Activated T-helper 1 cell treated with anti-CD3 and anti-CD28 coated beads, Interleukin-12 subunit alpha, Interleukin-12 subunit beta, Interleukin-2, Interleukin-4 antibody, amounts not matched to agents 30 ng/mL and 10 ng/mL and 1 ng/mL, durations not matched to agents 14 hours and 24 hours and 36 hours (primary cell): ENCODE measurements at regions not wholly inside any gene's neighbourhood (a gene's known extent, or its start where the extent isn't known, plus 50 kb on each side); places are given as distances from the start of the nearest gene placed in this dataset.
"Not testable (repeated sequence)": the region's sequence is repeated elsewhere in the genome, so short reads cannot be mapped to it uniquely, and the experiment has no call there.

Experiments used
- DNase-seq: peaks from one replicate; pipeline ENCODE4 v3.0.0; 2021; ENCODE audit warnings: low spot score
- H3K27ac Mint-ChIP-seq: one replicate; pipeline ENCODE4 v1.8.0; 2021; ENCODE audit warnings: mild to moderate bottlenecking, mixed read lengths
- H3K27me3 Mint-ChIP-seq: one replicate; pipeline ENCODE4 v1.8.0; 2022; ENCODE audit warnings: mild to moderate bottlenecking, moderate library complexity, mixed read lengths; ENCODE audit not compliant: insufficient read depth
- H3K36me3 Mint-ChIP-seq: one replicate; pipeline ENCODE4 v1.8.0; 2021; ENCODE audit warnings: low read depth, mixed read lengths
- H3K4me1 Mint-ChIP-seq: one replicate; pipeline ENCODE4 v1.8.0; 2021; ENCODE audit warnings: low read depth, mixed read lengths
- H3K4me3 Mint-ChIP-seq: one replicate; pipeline ENCODE4 v1.8.0; 2021; ENCODE audit warnings: mild to moderate bottlenecking, moderate library complexity, mixed read lengths
- H3K9me3 Mint-ChIP-seq: one replicate; pipeline ENCODE4 v1.8.0; 2021; ENCODE audit warnings: mixed read lengths
- intact Hi-C: fragments of 100-400 bp; cut with micrococcal nuclease; formaldehyde crosslinking; loops from one replicate; pipeline ENCODE4 v1.15.1; 2024

DNA sequence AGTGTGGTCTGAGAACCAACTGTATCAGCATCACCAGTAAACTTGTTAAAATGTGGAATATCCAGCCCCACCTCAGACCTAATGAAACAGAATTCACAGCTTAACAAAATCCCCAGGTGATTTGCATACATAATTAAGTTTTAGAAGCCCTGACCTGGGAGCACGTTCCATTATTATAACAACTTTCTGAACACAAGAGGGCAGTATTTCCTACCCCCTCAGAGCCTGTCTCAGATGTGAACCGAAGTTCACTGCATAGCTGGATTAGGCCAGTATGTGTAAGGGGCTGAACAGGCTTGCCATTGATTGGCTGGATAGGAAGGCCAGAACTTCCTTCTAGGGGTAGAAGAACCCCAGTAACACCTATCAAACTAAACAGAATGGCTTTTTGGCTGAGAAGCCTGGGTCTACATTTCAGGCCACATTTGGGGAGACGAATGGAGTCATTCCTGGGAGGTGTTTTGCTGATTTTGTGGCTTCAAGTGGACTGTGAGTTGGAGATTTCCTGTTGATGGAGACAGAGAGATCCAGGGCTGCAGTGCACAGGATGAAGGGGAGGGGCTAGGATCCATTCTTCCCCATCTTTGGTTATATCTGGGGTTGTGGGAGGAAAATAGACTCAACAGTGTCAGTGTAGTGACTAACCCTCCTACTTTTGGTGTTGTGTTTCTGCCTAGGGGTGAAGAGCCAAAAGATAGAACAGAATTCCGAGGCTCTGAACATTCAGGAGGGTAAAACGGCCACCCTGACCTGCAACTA lies 94.7 kb upstream of the OR4E1 start:
- Mint-ChIP-seq H3K9me3 (no peaks in the 10 kb centered on the region), H3K27me3 (peaks cover 9% of the 10 kb centered on the region), H3K4me1 (peaks cover 12% of the 10 kb centered on the region), H3K27ac (peak overlapping the region; percentile 73), H3K4me3 (peak overlapping the region; percentile 75), H3K36me3 (no peaks in the 10 kb centered on the region)
- intact Hi-C loops = loop anchor here (5.0 kb wide), 1 partner anchor 59 kb away; no protein-coding TSS in a partner anchor
- peak; percentile 12 for DNase-seq

- H3K9me3 Mint-ChIP-seq, H3K27ac Mint-ChIP-seq, H3K4me3 Mint-ChIP-seq, H3K4me1 Mint-ChIP-seq, H3K36me3 Mint-ChIP-seq, intact Hi-C loops, DNase-seq: not testable (repeated sequence)
- H3K27me3 Mint-ChIP-seq = peaks cover 26% of the 10 kb centered on the region
These were observed 86.7 kb upstream of the OR4E1 start for GRCh38 chr14:21760360-21760759.

DNA sequence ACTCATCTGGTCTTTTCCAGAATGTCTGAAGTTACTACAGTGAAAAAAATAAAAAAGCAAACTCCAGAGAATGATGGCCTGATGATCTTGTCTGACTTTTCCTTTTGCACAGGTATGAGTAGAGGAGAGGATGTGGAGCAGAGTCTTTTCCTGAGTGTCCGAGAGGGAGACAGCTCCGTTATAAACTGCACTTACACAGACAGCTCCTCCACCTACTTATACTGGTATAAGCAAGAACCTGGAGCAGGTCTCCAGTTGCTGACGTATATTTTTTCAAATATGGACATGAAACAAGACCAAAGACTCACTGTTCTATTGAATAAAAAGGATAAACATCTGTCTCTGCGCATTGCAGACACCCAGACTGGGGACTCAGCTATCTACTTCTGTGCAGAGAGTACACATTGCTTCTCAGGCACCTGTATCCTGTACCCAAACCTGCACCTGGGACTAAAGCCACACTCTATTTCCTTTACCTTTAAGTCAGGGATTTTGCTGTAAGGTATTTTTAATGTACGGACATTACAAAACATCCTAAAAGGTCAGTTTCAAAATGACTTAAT lies 75.8 kb upstream of the OR4E1 start:
- peaks cover 8% of the 10 kb centered on the region for H3K4me1 Mint-ChIP-seq
- H3K36me3 Mint-ChIP-seq = no peaks in the 10 kb centered on the region
- H3K27me3 Mint-ChIP-seq = peaks cover 25% of the 10 kb centered on the region
- intact Hi-C loops = loop anchor here (5.0 kb wide), 1 partner anchor 808 kb away; no protein-coding TSS in a partner anchor
- peak overlapping the region; percentile 11 for H3K27ac Mint-ChIP-seq
- H3K9me3 Mint-ChIP-seq = no peaks in the 10 kb centered on the region
- no peak for DNase-seq
- peak overlapping the region; percentile 67 for H3K4me3 Mint-ChIP-seq

- peak; percentile 28 for DNase-seq
- H3K27me3 Mint-ChIP-seq = peaks cover 25% of the 10 kb centered on the region
- peak overlapping the region; percentile 67 for H3K4me3 Mint-ChIP-seq
- H3K27ac Mint-ChIP-seq = peak overlapping the region; percentile 11
- H3K36me3 Mint-ChIP-seq = no peaks in the 10 kb centered on the region
- no peaks in the 10 kb centered on the region for H3K9me3 Mint-ChIP-seq
- H3K4me1 Mint-ChIP-seq = peaks cover 8% of the 10 kb centered on the region
- intact Hi-C loops = loop anchor here (5.0 kb wide), 1 partner anchor 808 kb away; no protein-coding TSS in a partner anchor
These were observed 75.3 kb upstream of the OR4E1 start for GRCh38 chr14:21748869-21749303.

DNA sequence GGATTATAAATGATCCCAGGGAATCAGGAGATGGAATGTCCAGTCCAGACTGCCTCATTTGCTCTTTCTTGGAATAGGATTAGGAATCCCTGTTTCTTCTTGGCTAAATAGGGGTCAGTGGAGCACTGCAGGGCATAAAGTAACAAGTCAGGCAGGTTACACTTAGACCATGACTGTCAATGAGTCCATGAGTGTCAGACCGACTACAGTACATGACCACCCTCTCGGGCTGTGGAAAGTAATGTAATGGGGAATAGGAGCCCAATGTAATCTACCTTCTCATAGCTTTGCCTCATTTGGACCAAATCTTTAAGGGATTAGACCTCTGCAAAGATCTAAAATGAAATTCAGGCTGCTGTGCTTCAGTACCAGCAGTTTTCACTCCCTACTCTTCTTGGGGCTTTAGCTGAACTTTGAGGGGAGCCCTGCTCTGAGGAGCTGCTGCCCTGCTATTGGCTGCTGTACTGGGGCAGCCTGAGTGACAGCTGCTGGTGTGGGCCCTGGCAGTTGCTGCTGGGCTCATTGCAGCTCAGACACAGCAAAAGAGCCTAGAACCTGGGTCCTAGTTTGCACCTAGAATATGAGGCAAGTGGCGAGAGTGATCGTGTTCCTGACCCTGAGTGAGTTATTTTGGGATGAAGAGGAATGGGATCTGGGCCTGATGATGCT lies 62.2 kb upstream of the OR4E1 start:
- no peak for DNase-seq
- H3K4me1 Mint-ChIP-seq = peaks cover 12% of the 10 kb centered on the region
- intact Hi-C loops = no loop called here
- no peaks in the 10 kb centered on the region for H3K36me3 Mint-ChIP-seq
- H3K9me3 Mint-ChIP-seq = no peaks in the 10 kb centered on the region
- H3K27me3 Mint-ChIP-seq = peaks cover 26% of the 10 kb centered on the region
- H3K27ac Mint-ChIP-seq = peak overlapping the region; percentile 24
- peak overlapping the region; percentile 73 for H3K4me3 Mint-ChIP-seq

DNA sequence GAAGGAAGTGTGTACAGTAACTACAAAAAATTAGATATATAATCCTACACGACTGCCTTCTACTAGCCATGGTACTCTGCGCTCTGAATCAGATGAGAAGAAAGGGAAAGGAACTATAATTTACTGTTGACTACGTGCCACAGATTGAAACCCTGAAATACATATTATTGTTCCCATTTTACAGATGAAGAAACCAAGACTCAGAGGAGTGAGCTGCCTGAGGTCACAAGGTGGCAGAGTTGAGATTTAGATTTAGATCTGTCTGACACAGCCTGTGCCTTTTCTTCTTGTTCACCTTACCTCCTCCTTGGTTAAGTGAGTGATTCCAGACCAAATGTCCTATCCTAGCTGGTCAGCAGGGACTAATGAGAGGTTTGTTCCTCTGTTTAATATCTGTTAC lies 61.6 kb upstream of the OR4E1 start:
- no peaks in the 10 kb centered on the region for H3K9me3 Mint-ChIP-seq
- DNase-seq = no peak
- peaks cover 12% of the 10 kb centered on the region for H3K4me1 Mint-ChIP-seq
- intact Hi-C loops = no loop called here
- peak overlapping the region; percentile 73 for H3K4me3 Mint-ChIP-seq
- H3K27me3 Mint-ChIP-seq = peaks cover 22% of the 10 kb centered on the region
- H3K36me3 Mint-ChIP-seq = no peaks in the 10 kb centered on the region
- H3K27ac Mint-ChIP-seq = no peak overlapping the region

DNA sequence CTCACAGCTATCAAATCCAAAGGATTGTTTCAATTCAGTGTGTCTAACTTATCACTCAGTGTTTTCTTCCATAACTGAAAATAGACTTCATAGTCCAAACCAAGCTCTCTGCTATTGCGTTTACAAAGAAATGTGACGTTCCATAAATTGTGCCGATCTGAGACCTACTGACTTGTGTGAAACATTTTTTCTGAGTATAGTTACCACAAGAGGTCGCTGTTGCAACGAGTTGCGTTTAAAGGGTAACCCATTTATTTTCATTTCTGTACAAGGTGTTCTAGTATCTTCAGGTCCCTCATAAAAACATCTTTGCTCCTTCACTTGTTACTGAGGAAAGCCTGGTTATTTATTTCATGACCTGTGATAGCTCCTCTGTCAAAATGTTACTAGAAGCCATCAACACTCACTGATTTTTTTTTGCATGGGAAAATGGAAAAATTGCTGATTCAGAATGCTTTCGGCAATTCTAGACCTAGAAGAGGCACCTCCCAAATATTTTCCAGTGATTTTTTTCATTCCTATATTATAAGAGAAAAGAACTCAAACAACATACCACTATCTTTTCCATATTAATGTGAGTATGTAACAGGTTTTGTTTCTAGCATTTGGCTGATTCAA lies 60.9 kb upstream of the OR4E1 start:
- Mint-ChIP-seq H3K4me3 (peak overlapping the region; percentile 73), H3K4me1 (peaks cover 18% of the 10 kb centered on the region), H3K27ac (no peak overlapping the region)

GRCh38 chr14:21729703-21730233 lies 56.1 kb upstream of the OR4E1 start:
- H3K27me3 Mint-ChIP-seq = peaks cover 10% of the 10 kb centered on the region
- no peak for DNase-seq
- H3K4me1 Mint-ChIP-seq = peaks cover 14% of the 10 kb centered on the region
- intact Hi-C loops = no loop called here
- H3K4me3 Mint-ChIP-seq = peak overlapping the region; percentile 32
- H3K27ac Mint-ChIP-seq = no peak overlapping the region
- no peaks in the 10 kb centered on the region for H3K36me3 Mint-ChIP-seq
- H3K9me3 Mint-ChIP-seq = no peaks in the 10 kb centered on the region

More for the DNA sequence above, 60.9 kb upstream of the OR4E1 start:
- DNase-seq = peak; percentile 27
- peaks cover 21% of the 10 kb centered on the region for H3K27me3 Mint-ChIP-seq
- H3K9me3 Mint-ChIP-seq = no peaks in the 10 kb centered on the region
- H3K36me3 Mint-ChIP-seq = no peaks in the 10 kb centered on the region
- intact Hi-C loops = no loop called here

GRCh38 chr14:21725250-21725649 lies 51.6 kb upstream of the OR4E1 start:
- Mint-ChIP-seq H3K27me3 (peaks cover 22% of the 10 kb centered on the region), H3K4me1 (peaks cover 8% of the 10 kb centered on the region), H3K27ac (no peak overlapping the region), H3K4me3 (no peak overlapping the region), H3K36me3 (no peaks in the 10 kb centered on the region), H3K9me3 (no peaks in the 10 kb centered on the region)
- DNase-seq = no peak
- intact Hi-C loops = no loop called here

- no peak for DNase-seq
- Mint-ChIP-seq H3K4me3 (peak overlapping the region; percentile 67), H3K4me1 (no peaks in the 10 kb centered on the region), H3K27me3 (peaks cover 21% of the 10 kb centered on the region), H3K36me3 (no peaks in the 10 kb centered on the region), H3K27ac (peak overlapping the region; percentile 31), H3K9me3 (no peaks in the 10 kb centered on the region)
- intact Hi-C loops = loop anchor here (5.0 kb wide), 1 partner anchor 813 kb away; no protein-coding TSS in a partner anchor
These were observed 50.7 kb upstream of the OR4E1 start for GRCh38 chr14:21724090-21724973.

GRCh38 chr14:21723431-21724045 lies 49.9 kb upstream of the OR4E1 start:
- Mint-ChIP-seq H3K27me3 (peaks cover 25% of the 10 kb centered on the region), H3K36me3 (no peaks in the 10 kb centered on the region), H3K27ac (peak overlapping the region; percentile 42), H3K9me3 (no peaks in the 10 kb centered on the region), H3K4me3 (peak overlapping the region; percentile 67), H3K4me1 (no peaks in the 10 kb centered on the region)
- DNase-seq = peak; percentile 12
- intact Hi-C loops = loop anchor here (5.0 kb wide), 1 partner anchor 814 kb away; no protein-coding TSS in a partner anchor
